Hepatocyte (in vitro differentiated cells): ENCODE measurements at regions not wholly inside any gene's neighbourhood (a gene's known extent, or its start where the extent isn't known, plus 50 kb on each side); places are given as distances from the start of the nearest gene placed in this dataset.

Experiments used
- DNase-seq: peaks from one replicate; pipeline ENCODE4 v3.0.0-alpha.2; 2016; ENCODE audit warnings: low spot score
- H2AFZ ChIP-seq: fragments of 200-600 bp; sonication (generic); 2 replicates; pipeline ENCODE4 v1.6.0; 2016; ENCODE audit warnings: antibody characterized with exemption, mild to moderate bottlenecking
- H3K27ac ChIP-seq: fragments of 200-600 bp; sonication (generic); 2 replicates; pipeline ENCODE4 v1.5.1; 2016; ENCODE audit warnings: mild to moderate bottlenecking
- H3K27me3 ChIP-seq: fragments of 200-600 bp; sonication (generic); 2 replicates; pipeline ENCODE4 v1.6.1; 2016
- H3K36me3 ChIP-seq: fragments of 200-600 bp; sonication (generic); replicated peaks from 2 replicates; pipeline ENCODE4 v1.5.1; 2016; ENCODE audit warnings: low read depth; ENCODE audit not compliant: insufficient read depth
- H3K4me1 ChIP-seq: fragments of 200-600 bp; sonication (generic); 2 replicates; pipeline ENCODE4 v1.5.1; 2016; ENCODE audit warnings: mild to moderate bottlenecking, moderate library complexity; ENCODE audit not compliant: insufficient read depth
- H3K4me2 ChIP-seq: fragments of 200-600 bp; sonication (generic); 2 replicates; pipeline ENCODE4 v1.6.0; 2016
- H3K4me3 ChIP-seq: fragments of 200-600 bp; sonication (generic); 2 replicates; pipeline ENCODE4 v1.5.1; 2016; ENCODE audit warnings: mild to moderate bottlenecking
- H3K79me2 ChIP-seq: fragments of 200-600 bp; sonication (generic); 2 replicates; pipeline ENCODE4 v1.6.0; 2017; ENCODE audit warnings: mild to moderate bottlenecking
- H3K9me2 ChIP-seq: fragments of 200-600 bp; sonication (generic); replicated peaks from 2 replicates; pipeline ENCODE4 v1.6.0; 2017; ENCODE audit warnings: mild to moderate bottlenecking; ENCODE audit not compliant: insufficient read depth
- H3K9me3 ChIP-seq: fragments of 200-600 bp; sonication (generic); 2 replicates; pipeline ENCODE4 v1.5.1; 2016; ENCODE audit warnings: low read depth, mild to moderate bottlenecking
- H4K20me1 ChIP-seq: fragments of 200-600 bp; sonication (generic); 2 replicates; pipeline ENCODE4 v1.6.0; 2016; ENCODE audit warnings: mild to moderate bottlenecking; ENCODE audit not compliant: insufficient read depth, poor library complexity, severe bottlenecking
- CTCF ChIP-seq: fragments of 200-600 bp; sonication (generic); IDR thresholded peaks from 2 replicates; pipeline ENCODE4 v1.5.1; 2016; ENCODE audit warnings: antibody characterized with exemption, mild to moderate bottlenecking; ENCODE audit not compliant: poor library complexity
- EZH2 ChIP-seq: fragments of 200-600 bp; sonication (generic); IDR thresholded peaks from 2 replicates; pipeline ENCODE4 v1.6.1; 2016; ENCODE audit warnings: antibody characterized with exemption, mild to moderate bottlenecking, borderline replicate concordance
- EZH2phosphoT487 ChIP-seq: fragments of 200-600 bp; sonication (generic); IDR thresholded peaks from one replicate; pipeline ENCODE4 v1.6.1; 2018; ENCODE audit warnings: antibody characterized with exemption, mild to moderate bottlenecking, low read depth, moderate library complexity; ENCODE audit not compliant: unreplicated experiment, severe bottlenecking
- WGBS: methylation state at CpG from one replicate; pipeline ENCODE4 v1.1.6; 2016; ENCODE audit warnings: low lambda C conversion rate; ENCODE audit errors: missing lambda C conversion rate; 5-methylcytosine and 5-hydroxymethylcytosine counted together

GRCh38 chr22:48044487-48045060 lies 1282.1 kb downstream of the TBC1D22A start:
- no peak overlapping the region for H3K4me2 ChIP-seq
- TF ChIP-seq CTCF = no peak
- no peak for TF ChIP-seq EZH2
- no peak for TF ChIP-seq EZH2phosphoT487
- no peaks in the 10 kb centered on the region for H4K20me1 ChIP-seq
- no peaks in the 10 kb centered on the region for H3K36me3 ChIP-seq
- H2AFZ ChIP-seq = no peak overlapping the region
- no peaks in the 10 kb centered on the region for H3K79me2 ChIP-seq
- H3K27ac ChIP-seq = no peak overlapping the region
- no peak for DNase-seq
- no peaks in the 10 kb centered on the region for H3K27me3 ChIP-seq
- 51% methylated on average over 9 of the region's 9 CpGs for WGBS
- H3K4me1 ChIP-seq = no peaks in the 10 kb centered on the region
- no peaks in the 10 kb centered on the region for H3K9me2 ChIP-seq
- H3K9me3 ChIP-seq = no peaks in the 10 kb centered on the region
- no peak overlapping the region for H3K4me3 ChIP-seq

GRCh38 chr22:48043581-48043980 lies 1281.1 kb downstream of the TBC1D22A start:
- no peak for DNase-seq
- H3K9me2 ChIP-seq = no peaks in the 10 kb centered on the region

GRCh38 chr22:48042621-48043395 lies 1280.4 kb downstream of the TBC1D22A start:
- H3K9me3 ChIP-seq = no peaks in the 10 kb centered on the region
- H2AFZ ChIP-seq = no peak overlapping the region
- H3K36me3 ChIP-seq = no peaks in the 10 kb centered on the region
- no peak overlapping the region for H3K4me2 ChIP-seq
- no peaks in the 10 kb centered on the region for H4K20me1 ChIP-seq
- no peak for TF ChIP-seq EZH2
- no peak for TF ChIP-seq CTCF
- no peaks in the 10 kb centered on the region for H3K4me1 ChIP-seq
- no peak overlapping the region for H3K4me3 ChIP-seq
- H3K79me2 ChIP-seq = no peaks in the 10 kb centered on the region
- 89% methylated on average over 17 of the region's 17 CpGs for WGBS
- no peak overlapping the region for H3K27ac ChIP-seq
- no peaks in the 10 kb centered on the region for H3K9me2 ChIP-seq
- no peaks in the 10 kb centered on the region for H3K27me3 ChIP-seq
- DNase-seq = no peak

More at GRCh38 chr22:48043581-48043980, 1281.1 kb downstream of the TBC1D22A start:
- Histone ChIP-seq H3K27me3 (no peaks in the 10 kb centered on the region), H3K79me2 (no peaks in the 10 kb centered on the region), H2AFZ (no peak overlapping the region), H3K27ac (no peak overlapping the region), H3K4me2 (no peak overlapping the region), H4K20me1 (no peaks in the 10 kb centered on the region), H3K36me3 (no peaks in the 10 kb centered on the region), H3K4me1 (no peaks in the 10 kb centered on the region), H3K9me3 (no peaks in the 10 kb centered on the region), H3K4me3 (no peak overlapping the region)
- TF ChIP-seq EZH2phosphoT487 (no peak), CTCF (no peak), EZH2 (no peak)
- WGBS = 91% methylated on average over 6 of the region's 6 CpGs
